GM23338 (cell line): ENCODE measurements at regions not wholly inside any gene's neighbourhood (a gene's known extent, or its start where the extent isn't known, plus 50 kb on each side); places are given as distances from the start of the nearest gene placed in this dataset.

Experiments used
- ATAC-seq: fragments of 200-7000 bp; cut with Tn5 transposase; 3 replicates; pipeline ENCODE4 v1.9.1; 2020
- DNase-seq: peaks from one replicate; pipeline ENCODE4 v3.0.0-alpha.2; 2015; ENCODE audit warnings: low spot score
- H2AFZ ChIP-seq: fragments of 200-600 bp; sonication (generic); 2 replicates; pipeline ENCODE4 v1.8.0; 2016; ENCODE audit warnings: antibody characterized with exemption, mild to moderate bottlenecking, moderate library complexity
- H3F3A ChIP-seq: fragments of 200-600 bp; sonication (generic); replicated peaks from 2 replicates; pipeline ENCODE4 v1.8.0; 2017; ENCODE audit warnings: antibody characterized with exemption, mixed run types, low read depth
- H3K27ac ChIP-seq: fragments of 200-600 bp; sonication (generic); 2 replicates; pipeline ENCODE4 v1.6.1; 2016; ENCODE audit warnings: low read depth
- H3K27me3 ChIP-seq: fragments of 200-600 bp; sonication (generic); 2 replicates; pipeline ENCODE4 v1.8.0; 2016; ENCODE audit warnings: mild to moderate bottlenecking, mixed run types, moderate library complexity; ENCODE audit not compliant: insufficient read depth
- H3K36me3 ChIP-seq: fragments of 200-600 bp; sonication (generic); 2 replicates; pipeline ENCODE4 v1.8.0; 2016; ENCODE audit warnings: mild to moderate bottlenecking; ENCODE audit not compliant: insufficient read depth
- H3K4me1 ChIP-seq: fragments of 200-600 bp; sonication (generic); 2 replicates; pipeline ENCODE4 v1.8.0; 2016; ENCODE audit warnings: mild to moderate bottlenecking, moderate library complexity; ENCODE audit not compliant: insufficient read depth
- H3K4me2 ChIP-seq: fragments of 200-600 bp; sonication (generic); 2 replicates; pipeline ENCODE4 v1.7.1; 2017; ENCODE audit warnings: mixed run types
- H3K4me3 ChIP-seq: fragments of 200-600 bp; sonication (generic); 2 replicates; pipeline ENCODE4 v1.6.1; 2016; ENCODE audit warnings: mixed run types
- H3K79me2 ChIP-seq: fragments of 200-600 bp; sonication (generic); replicated peaks from 2 replicates; pipeline ENCODE4 v1.8.0; 2017; ENCODE audit warnings: mild to moderate bottlenecking; ENCODE audit not compliant: insufficient read depth
- H3K9me2 ChIP-seq: fragments of 200-600 bp; sonication (generic); 2 replicates; pipeline ENCODE4 v1.8.0; 2017; ENCODE audit not compliant: insufficient read depth
- H4K20me1 ChIP-seq: fragments of 200-600 bp; sonication (generic); replicated peaks from 2 replicates; pipeline ENCODE4 v1.8.0; 2017; ENCODE audit warnings: mild to moderate bottlenecking; ENCODE audit not compliant: insufficient read depth
- H3K27ac Mint-ChIP-seq: 2 replicates; pipeline ENCODE4 v1.8.0; 2020; ENCODE audit warnings: inconsistent platforms, mild to moderate bottlenecking, moderate library complexity, mixed read lengths
- H3K27me3 Mint-ChIP-seq: 3 replicates; pipeline ENCODE4 v1.8.0; 2022; ENCODE audit warnings: low read depth, mild to moderate bottlenecking, moderate library complexity, mixed read lengths, inconsistent platforms; ENCODE audit not compliant: insufficient read depth, poor library complexity
- H3K36me3 Mint-ChIP-seq: 3 replicates; pipeline ENCODE4 v1.8.0; 2021; ENCODE audit warnings: low read depth, mild to moderate bottlenecking, inconsistent platforms, moderate library complexity, mixed read lengths
- H3K4me1 Mint-ChIP-seq: 3 replicates; pipeline ENCODE4 v1.8.0; 2020; ENCODE audit warnings: mild to moderate bottlenecking, inconsistent platforms, mixed read lengths
- H3K4me3 Mint-ChIP-seq: 3 replicates; pipeline ENCODE4 v1.8.0; 2021; ENCODE audit warnings: moderate library complexity, mild to moderate bottlenecking, inconsistent platforms, mixed read lengths
- H3K9me3 Mint-ChIP-seq: 3 replicates; pipeline ENCODE4 v1.8.0; 2020; ENCODE audit warnings: moderate library complexity, mild to moderate bottlenecking, inconsistent platforms, mixed read lengths
- EZH2 ChIP-seq: fragments of 200-600 bp; sonication (generic); IDR thresholded peaks from one replicate; pipeline ENCODE4 v1.8.0; 2017; ENCODE audit warnings: antibody characterized with exemption, mild to moderate bottlenecking, low read depth; ENCODE audit not compliant: unreplicated experiment
- JUNB ChIP-seq: IDR thresholded peaks from one replicate; pipeline ENCODE4 v1.6.1; 2016; ENCODE audit warnings: antibody characterized with exemption; ENCODE audit not compliant: unreplicated experiment
- POLR2AphosphoS5 ChIP-seq: IDR thresholded peaks from 2 replicates; pipeline ENCODE4 v1.6.1; 2016; ENCODE audit warnings: antibody characterized with exemption, low read depth
- REST ChIP-seq: IDR thresholded peaks from one replicate; pipeline ENCODE4 v1.6.1; 2018; ENCODE audit warnings: antibody characterized with exemption; ENCODE audit not compliant: unreplicated experiment
- ZNF331 ChIP-seq: fragments of 250-450 bp; sonication (Bioruptor Pico); IDR thresholded peaks from 2 replicates; pipeline ENCODE4 v1.5.0; 2020; ENCODE audit warnings: low read depth, mild to moderate bottlenecking, moderate library complexity
- TF ChIP-seq, protein P1 (sequence below), 2 experiments: fragments of 200-600 bp in 1 of 2; sonication (generic) in 1 of 2; conservative IDR thresholded peaks; 2 replicates each; pipeline versions ENCODE4 v1.5.1 to v1.6.1; 2016 to 2017; ENCODE audit warnings: antibody characterized with exemption in 2 of 2, low read depth in 2 of 2, mild to moderate bottlenecking in 2 of 2, moderate library complexity in 1 of 2

DNA sequence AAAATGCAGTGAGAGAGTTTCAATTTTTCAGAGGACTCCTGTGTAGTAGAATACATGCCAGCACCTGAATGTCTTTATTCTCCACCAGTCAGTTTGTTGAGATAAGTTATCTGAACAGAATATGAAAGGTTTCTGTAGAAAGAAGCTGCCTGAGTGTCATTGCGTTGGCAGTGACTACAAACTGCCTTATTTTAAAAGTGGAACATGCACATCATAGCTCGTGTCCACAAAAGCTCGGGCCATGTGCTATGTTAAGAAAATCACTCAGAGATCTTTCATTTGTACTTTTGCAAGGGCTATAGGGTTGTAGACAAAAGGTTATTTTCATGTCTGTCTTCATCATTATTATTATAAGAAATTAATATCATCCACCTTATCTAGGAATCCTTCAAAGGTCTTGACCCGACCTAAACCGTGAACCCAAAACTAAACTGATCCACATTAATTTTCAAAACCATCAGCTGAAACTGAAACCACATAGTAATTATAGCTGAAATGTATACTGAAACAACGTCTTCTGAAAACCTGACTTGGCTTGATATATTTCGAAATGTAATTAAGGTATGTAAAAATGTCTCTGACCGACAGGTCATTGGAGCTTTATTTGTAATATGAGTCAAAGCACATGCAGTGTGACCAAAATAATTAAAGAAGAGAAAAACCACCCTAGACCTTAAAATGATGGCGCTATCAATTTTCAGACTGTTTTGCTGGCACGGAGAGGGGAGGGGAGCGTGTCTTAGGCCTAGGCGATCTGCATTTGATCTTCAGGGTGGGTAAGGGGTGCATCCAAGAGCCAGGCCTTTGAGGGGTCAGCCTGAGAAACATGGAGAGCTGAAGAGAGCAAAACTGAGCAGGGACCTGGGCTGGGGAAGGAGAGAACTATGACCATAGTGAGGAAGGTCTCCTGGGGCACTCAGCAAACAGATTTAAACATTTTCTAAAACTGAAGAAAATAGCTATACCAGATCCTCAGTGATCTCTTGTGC lies 232.1 kb downstream of the SOX11 start:
- no peak overlapping the region for H3K4me3 ChIP-seq
- TF ChIP-seq REST: no peak
- no peak for TF ChIP-seq POLR2AphosphoS5
- TF ChIP-seq JUNB: no peak
- no peak for TF ChIP-seq ZNF331 (CRISPR knock-in tag)
- H3K27me3 ChIP-seq: no peaks in the 10 kb centered on the region
- no peaks in the 10 kb centered on the region for H3K79me2 ChIP-seq
- peaks cover 4% of the 10 kb centered on the region; the same call in 1 of the 2 replicates for H3K4me1 ChIP-seq
- H4K20me1 ChIP-seq: no peaks in the 10 kb centered on the region
- no peaks in the 10 kb centered on the region for H3K36me3 Mint-ChIP-seq
- H3K9me3 Mint-ChIP-seq: peaks cover 32% of the 10 kb centered on the region
- no peaks in the 10 kb centered on the region for H3K36me3 ChIP-seq
- H3K4me2 ChIP-seq: no peak overlapping the region
- no peak overlapping the region for H3K27ac Mint-ChIP-seq
- no peaks in the 10 kb centered on the region for H3K9me2 ChIP-seq
- H3F3A ChIP-seq: no peaks in the 10 kb centered on the region
- H3K4me3 Mint-ChIP-seq: no peak overlapping the region
- H3K4me1 Mint-ChIP-seq: peaks cover 4% of the 10 kb centered on the region; the same call in 2 of the 3 replicates
- no peak for ATAC-seq
- H3K27ac ChIP-seq: no peak overlapping the region
- H2AFZ ChIP-seq: no peak overlapping the region
- no peaks in the 10 kb centered on the region for H3K27me3 Mint-ChIP-seq
- no peak for DNase-seq

DNA sequence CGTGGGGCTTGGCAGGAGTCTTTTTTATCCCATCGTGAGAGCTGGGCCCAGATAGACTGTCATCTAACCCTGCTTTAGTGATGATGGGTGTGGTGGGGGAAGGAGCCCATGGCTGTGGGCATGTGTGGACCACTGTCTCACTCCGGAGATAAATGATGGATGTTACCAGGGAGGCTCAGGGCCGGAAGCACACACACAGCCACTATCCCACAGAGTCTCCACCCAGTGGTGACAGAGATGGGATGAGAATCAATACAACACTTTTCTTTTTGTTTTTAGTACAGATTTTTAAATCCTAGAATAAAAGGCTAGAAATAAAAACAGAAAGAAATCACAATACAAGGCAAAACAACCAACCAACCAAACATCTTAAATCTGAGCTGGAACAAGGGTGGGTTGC lies 233.4 kb downstream of the SOX11 start:
- Histone ChIP-seq H4K20me1 (no peaks in the 10 kb centered on the region), H2AFZ (no peak overlapping the region), H3K4me1 (peaks cover 4% of the 10 kb centered on the region; the same call in 1 of the 2 replicates), H3K4me3 (no peak overlapping the region), H3F3A (no peaks in the 10 kb centered on the region), H3K27ac (no peak overlapping the region), H3K27me3 (no peaks in the 10 kb centered on the region), H3K9me2 (no peaks in the 10 kb centered on the region), H3K79me2 (no peaks in the 10 kb centered on the region), H3K4me2 (no peak overlapping the region), H3K36me3 (no peaks in the 10 kb centered on the region)
- DNase-seq (no peak), ATAC-seq (no peak)
- Mint-ChIP-seq H3K27me3 (no peaks in the 10 kb centered on the region), H3K27ac (no peak overlapping the region), H3K4me3 (no peak overlapping the region), H3K9me3 (peaks cover 32% of the 10 kb centered on the region), H3K4me1 (peaks cover 4% of the 10 kb centered on the region; the same call in 2 of the 3 replicates), H3K36me3 (peaks cover 4% of the 10 kb centered on the region; the same call in 2 of the 3 replicates)
- no peak for TF ChIP-seq EZH2
- TF ChIP-seq, protein P1, sequence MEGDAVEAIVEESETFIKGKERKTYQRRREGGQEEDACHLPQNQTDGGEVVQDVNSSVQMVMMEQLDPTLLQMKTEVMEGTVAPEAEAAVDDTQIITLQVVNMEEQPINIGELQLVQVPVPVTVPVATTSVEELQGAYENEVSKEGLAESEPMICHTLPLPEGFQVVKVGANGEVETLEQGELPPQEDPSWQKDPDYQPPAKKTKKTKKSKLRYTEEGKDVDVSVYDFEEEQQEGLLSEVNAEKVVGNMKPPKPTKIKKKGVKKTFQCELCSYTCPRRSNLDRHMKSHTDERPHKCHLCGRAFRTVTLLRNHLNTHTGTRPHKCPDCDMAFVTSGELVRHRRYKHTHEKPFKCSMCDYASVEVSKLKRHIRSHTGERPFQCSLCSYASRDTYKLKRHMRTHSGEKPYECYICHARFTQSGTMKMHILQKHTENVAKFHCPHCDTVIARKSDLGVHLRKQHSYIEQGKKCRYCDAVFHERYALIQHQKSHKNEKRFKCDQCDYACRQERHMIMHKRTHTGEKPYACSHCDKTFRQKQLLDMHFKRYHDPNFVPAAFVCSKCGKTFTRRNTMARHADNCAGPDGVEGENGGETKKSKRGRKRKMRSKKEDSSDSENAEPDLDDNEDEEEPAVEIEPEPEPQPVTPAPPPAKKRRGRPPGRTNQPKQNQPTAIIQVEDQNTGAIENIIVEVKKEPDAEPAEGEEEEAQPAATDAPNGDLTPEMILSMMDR (conservative IDR thresholded peaks at IDR 0.05; ENCODE audit: low read depth in 2 of 2): peak in 1 of 2 experiments; percentile 14; a peak in 1 of 4 replicates
